ENCODE measurements at regions not wholly inside any gene's neighbourhood (a gene's known extent, or its start where the extent isn't known, plus 50 kb on each side); places are given as distances from the start of the nearest gene placed in this dataset.

GRCh38 chr7:67620216-67620933 is 623.7 kb downstream of the TYW1 start:
- no peak for DNase-seq
- Histone ChIP-seq H3K27me3 (replicated peaks in 2 of 5; ENCODE audit: control insufficient read depth in 4 of 5, insufficient read depth in 5 of 5, low read length in 4 of 5) (peaks cover 0 to 26% (median 21%) of the 10 kb centered on the region in 5 experiments), H3K36me3 (ENCODE audit: control insufficient read depth in 4 of 4, insufficient read depth in 4 of 4, low read length in 3 of 4) (no peaks in the 10 kb centered on the region), H3K9me3 (ENCODE audit: control extremely low read depth in 1 of 5, control insufficient read depth in 4 of 5, insufficient read depth in 2 of 5, low read depth in 1 of 5, low read length in 4 of 5) (no peaks in the 10 kb centered on the region), H3K4me1 (ENCODE audit: control extremely low read depth in 1 of 4, control insufficient read depth in 4 of 4, insufficient read depth in 4 of 4, low read length in 3 of 4) (no peaks in the 10 kb centered on the region), H3K4me3 (ENCODE audit: control insufficient read depth in 1 of 7, extremely low read depth in 1 of 7, insufficient read depth in 4 of 7, low read depth in 2 of 7, low read length in 6 of 7) (no peak overlapping the region), H3K27ac (ENCODE audit: insufficient read depth in 1 of 2, low read depth in 1 of 2, low read length in 2 of 2, poor library complexity in 1 of 2, severe bottlenecking in 2 of 2) (no peak overlapping the region)
- CTCF ChIA-PET = no interaction called here
- WGBS (ENCODE audit: insufficient coverage) = 95% methylated on average over 11 of the region's 12 CpGs
- POLR2A ChIA-PET = interaction anchor here (0.6 kb wide), 1 partner anchor 297 kb away, joined by 3 read pairs; no protein-coding TSS in a partner anchor

- H3K36me3 ChIP-seq (ENCODE audit: control insufficient read depth in 4 of 4, insufficient read depth in 4 of 4, low read length in 3 of 4) = no peaks in the 10 kb centered on the region
- ChIA-PET POLR2A (no interaction called here), CTCF (interaction anchor here (1.0 kb wide), 1 partner anchor 138 kb away, joined by 3 read pairs; no protein-coding TSS in a partner anchor)
- no peaks in the 10 kb centered on the region for H3K9me3 ChIP-seq (ENCODE audit: control extremely low read depth in 1 of 5, control insufficient read depth in 4 of 5, insufficient read depth in 2 of 5, low read depth in 1 of 5, low read length in 4 of 5)
- 50% methylated on average over 3 of the region's 3 CpGs for WGBS (ENCODE audit: insufficient coverage)
- H3K27ac ChIP-seq (ENCODE audit: insufficient read depth in 1 of 2, low read depth in 1 of 2, low read length in 2 of 2, poor library complexity in 1 of 2, severe bottlenecking in 2 of 2) = no peak overlapping the region
- no peaks in the 10 kb centered on the region for H3K4me1 ChIP-seq (ENCODE audit: control extremely low read depth in 1 of 4, control insufficient read depth in 4 of 4, insufficient read depth in 4 of 4, low read length in 3 of 4)
- no peak overlapping the region for H3K4me3 ChIP-seq (ENCODE audit: control insufficient read depth in 1 of 7, extremely low read depth in 1 of 7, insufficient read depth in 4 of 7, low read depth in 2 of 7, low read length in 6 of 7)
- no peak for DNase-seq
- peaks cover 0 to 28% (median 20%) of the 10 kb centered on the region in 5 experiments for H3K27me3 ChIP-seq (replicated peaks in 2 of 5; ENCODE audit: control insufficient read depth in 4 of 5, insufficient read depth in 5 of 5, low read length in 4 of 5)
Observed at GRCh38 chr7:67621704-67622103, 625.1 kb downstream of the TYW1 start.

- H3K27ac ChIP-seq (ENCODE audit: insufficient read depth in 1 of 2, low read depth in 1 of 2, low read length in 2 of 2, poor library complexity in 1 of 2, severe bottlenecking in 2 of 2) = no peak overlapping the region
- CTCF ChIA-PET = interaction anchor here (0.9 to 2.3 kb wide), 6 partner anchors 11 to 246 kb away, joined by 3 to 6 read pairs (median 4); no protein-coding TSS in a partner anchor
- POLR2A ChIA-PET = no interaction called here
- 5% methylated on average over 15 of the region's 15 CpGs for WGBS (ENCODE audit: insufficient coverage)
- no peaks in the 10 kb centered on the region for H3K36me3 ChIP-seq (ENCODE audit: control insufficient read depth in 4 of 4, insufficient read depth in 4 of 4, low read length in 3 of 4)
- H3K4me1 ChIP-seq (ENCODE audit: control extremely low read depth in 1 of 4, control insufficient read depth in 4 of 4, insufficient read depth in 4 of 4, low read length in 3 of 4) = no peaks in the 10 kb centered on the region
- no peaks in the 10 kb centered on the region for H3K9me3 ChIP-seq (ENCODE audit: control extremely low read depth in 1 of 5, control insufficient read depth in 4 of 5, insufficient read depth in 2 of 5, low read depth in 1 of 5, low read length in 4 of 5)
- DNase-seq = peak; percentile 22 to 50 (median 40)
- no peak overlapping the region for H3K4me3 ChIP-seq (ENCODE audit: control insufficient read depth in 1 of 7, extremely low read depth in 1 of 7, insufficient read depth in 4 of 7, low read depth in 2 of 7, low read length in 6 of 7)
- peaks cover 0 to 11% (median 3%) of the 10 kb centered on the region in 5 experiments for H3K27me3 ChIP-seq (replicated peaks in 2 of 5; ENCODE audit: control insufficient read depth in 4 of 5, insufficient read depth in 5 of 5, low read length in 4 of 5)
Observed at GRCh38 chr7:67625257-67625737, 628.7 kb downstream of the TYW1 start.

- DNase-seq = no peak
- ChIA-PET CTCF (no interaction called here), POLR2A (no interaction called here)
- H3K9me3 ChIP-seq (ENCODE audit: control extremely low read depth in 1 of 5, control insufficient read depth in 4 of 5, insufficient read depth in 2 of 5, low read depth in 1 of 5, low read length in 4 of 5) = no peaks in the 10 kb centered on the region
- H3K27ac ChIP-seq (ENCODE audit: insufficient read depth in 1 of 2, low read depth in 1 of 2, low read length in 2 of 2, poor library complexity in 1 of 2, severe bottlenecking in 2 of 2) = no peak overlapping the region
- H3K36me3 ChIP-seq (ENCODE audit: control insufficient read depth in 4 of 4, insufficient read depth in 4 of 4, low read length in 3 of 4) = no peaks in the 10 kb centered on the region
- H3K4me3 ChIP-seq (ENCODE audit: control insufficient read depth in 1 of 7, extremely low read depth in 1 of 7, insufficient read depth in 4 of 7, low read depth in 2 of 7, low read length in 6 of 7) = no peak overlapping the region
- H3K27me3 ChIP-seq (replicated peaks in 2 of 5; ENCODE audit: control insufficient read depth in 4 of 5, insufficient read depth in 5 of 5, low read length in 4 of 5) = peaks cover 0 to 3% (median 0%) of the 10 kb centered on the region in 5 experiments
- H3K4me1 ChIP-seq (ENCODE audit: control extremely low read depth in 1 of 4, control insufficient read depth in 4 of 4, insufficient read depth in 4 of 4, low read length in 3 of 4) = no peaks in the 10 kb centered on the region
- 80% methylated on average over 11 of the region's 15 CpGs for WGBS (ENCODE audit: insufficient coverage)
Observed at GRCh38 chr7:67631476-67631875, 634.8 kb downstream of the TYW1 start.

GRCh38 chr7:67635271-67635670 is 638.6 kb downstream of the TYW1 start:
- ChIA-PET POLR2A (no interaction called here), CTCF (no interaction called here)
- Histone ChIP-seq H3K9me3 (ENCODE audit: control extremely low read depth in 1 of 5, control insufficient read depth in 4 of 5, insufficient read depth in 2 of 5, low read depth in 1 of 5, low read length in 4 of 5) (no peaks in the 10 kb centered on the region), H3K36me3 (ENCODE audit: control insufficient read depth in 4 of 4, insufficient read depth in 4 of 4, low read length in 3 of 4) (no peaks in the 10 kb centered on the region), H3K27ac (ENCODE audit: insufficient read depth in 1 of 2, low read depth in 1 of 2, low read length in 2 of 2, poor library complexity in 1 of 2, severe bottlenecking in 2 of 2) (no peak overlapping the region), H3K4me1 (ENCODE audit: control extremely low read depth in 1 of 4, control insufficient read depth in 4 of 4, insufficient read depth in 4 of 4, low read length in 3 of 4) (no peaks in the 10 kb centered on the region), H3K27me3 (replicated peaks in 2 of 5; ENCODE audit: control insufficient read depth in 4 of 5, insufficient read depth in 5 of 5, low read length in 4 of 5) (peaks cover 0 to 2% (median 0%) of the 10 kb centered on the region in 5 experiments), H3K4me3 (ENCODE audit: control insufficient read depth in 1 of 7, extremely low read depth in 1 of 7, insufficient read depth in 4 of 7, low read depth in 2 of 7, low read length in 6 of 7) (no peak overlapping the region)
- WGBS (ENCODE audit: insufficient coverage) = 92% methylated on average over 2 of the region's 2 CpGs
- DNase-seq = no peak

GRCh38 chr7:67636348-67637022 is 639.9 kb downstream of the TYW1 start:
- CTCF ChIA-PET = interaction anchor here (1.0 to 1.2 kb wide), 2 partner anchors 11 kb away, joined by 3 to 5 read pairs; no protein-coding TSS in a partner anchor
- Histone ChIP-seq H3K9me3 (ENCODE audit: control extremely low read depth in 1 of 5, control insufficient read depth in 4 of 5, insufficient read depth in 2 of 5, low read depth in 1 of 5, low read length in 4 of 5) (no peaks in the 10 kb centered on the region), H3K4me1 (ENCODE audit: control extremely low read depth in 1 of 4, control insufficient read depth in 4 of 4, insufficient read depth in 4 of 4, low read length in 3 of 4) (no peaks in the 10 kb centered on the region), H3K36me3 (ENCODE audit: control insufficient read depth in 4 of 4, insufficient read depth in 4 of 4, low read length in 3 of 4) (no peaks in the 10 kb centered on the region), H3K4me3 (ENCODE audit: control insufficient read depth in 1 of 7, extremely low read depth in 1 of 7, insufficient read depth in 4 of 7, low read depth in 2 of 7, low read length in 6 of 7) (no peak overlapping the region), H3K27me3 (replicated peaks in 2 of 5; ENCODE audit: control insufficient read depth in 4 of 5, insufficient read depth in 5 of 5, low read length in 4 of 5) (no peaks in the 10 kb centered on the region), H3K27ac (ENCODE audit: insufficient read depth in 1 of 2, low read depth in 1 of 2, low read length in 2 of 2, poor library complexity in 1 of 2, severe bottlenecking in 2 of 2) (no peak overlapping the region)
- no peak for DNase-seq
- POLR2A ChIA-PET = no interaction called here
- 91% methylated on average over 5 of the region's 6 CpGs for WGBS (ENCODE audit: insufficient coverage)

- no peaks in the 10 kb centered on the region for H3K4me1 ChIP-seq (ENCODE audit: control extremely low read depth in 1 of 4, control insufficient read depth in 4 of 4, insufficient read depth in 4 of 4, low read length in 3 of 4)
- CTCF ChIA-PET = interaction anchor here (1.2 kb wide), 1 partner anchor 11 kb away, joined by 5 read pairs; no protein-coding TSS in a partner anchor
- no peaks in the 10 kb centered on the region for H3K36me3 ChIP-seq (ENCODE audit: control insufficient read depth in 4 of 4, insufficient read depth in 4 of 4, low read length in 3 of 4)
- POLR2A ChIA-PET = no interaction called here
- DNase-seq = no peak
- H3K9me3 ChIP-seq (ENCODE audit: control extremely low read depth in 1 of 5, control insufficient read depth in 4 of 5, insufficient read depth in 2 of 5, low read depth in 1 of 5, low read length in 4 of 5) = no peaks in the 10 kb centered on the region
- H3K27me3 ChIP-seq (replicated peaks in 2 of 5; ENCODE audit: control insufficient read depth in 4 of 5, insufficient read depth in 5 of 5, low read length in 4 of 5) = no peaks in the 10 kb centered on the region
- 100% methylated on average over 1 of the region's 2 CpGs for WGBS (ENCODE audit: insufficient coverage)
- no peak overlapping the region for H3K27ac ChIP-seq (ENCODE audit: insufficient read depth in 1 of 2, low read depth in 1 of 2, low read length in 2 of 2, poor library complexity in 1 of 2, severe bottlenecking in 2 of 2)
- no peak overlapping the region for H3K4me3 ChIP-seq (ENCODE audit: control insufficient read depth in 1 of 7, extremely low read depth in 1 of 7, insufficient read depth in 4 of 7, low read depth in 2 of 7, low read length in 6 of 7)
Observed at GRCh38 chr7:67637023-67637358, 640.4 kb downstream of the TYW1 start.
